Keratinocyte (primary cell): ENCODE measurements at regions not wholly inside any gene's neighbourhood (a gene's known extent, or its start where the extent isn't known, plus 50 kb on each side); places are given as distances from the start of the nearest gene placed in this dataset.

Source experiments
- CTCF ChIP-seq, 3 experiments: IDR thresholded peaks in 1 of 3; conservative IDR thresholded peaks in 1 of 3; optimal IDR thresholded peaks in 1 of 3; 2 replicates in 2 of 3; 3 replicates in 1 of 3; pipeline versions ENCODE3 to v1.5.1; 2011; ENCODE audit warnings: low read length in 3 of 3, mild to moderate bottlenecking in 3 of 3, moderate library complexity in 2 of 3, control low read depth in 1 of 3, inconsistent platforms in 1 of 3; ENCODE audit not compliant: insufficient read depth in 2 of 3; ENCODE audit errors: extremely low read depth in 1 of 3
- EZH2 ChIP-seq: IDR thresholded peaks from one replicate; pipeline ENCODE4 v1.6.1; 2012; ENCODE audit warnings: inconsistent platforms, mild to moderate bottlenecking, low read length, moderate library complexity

DNA sequence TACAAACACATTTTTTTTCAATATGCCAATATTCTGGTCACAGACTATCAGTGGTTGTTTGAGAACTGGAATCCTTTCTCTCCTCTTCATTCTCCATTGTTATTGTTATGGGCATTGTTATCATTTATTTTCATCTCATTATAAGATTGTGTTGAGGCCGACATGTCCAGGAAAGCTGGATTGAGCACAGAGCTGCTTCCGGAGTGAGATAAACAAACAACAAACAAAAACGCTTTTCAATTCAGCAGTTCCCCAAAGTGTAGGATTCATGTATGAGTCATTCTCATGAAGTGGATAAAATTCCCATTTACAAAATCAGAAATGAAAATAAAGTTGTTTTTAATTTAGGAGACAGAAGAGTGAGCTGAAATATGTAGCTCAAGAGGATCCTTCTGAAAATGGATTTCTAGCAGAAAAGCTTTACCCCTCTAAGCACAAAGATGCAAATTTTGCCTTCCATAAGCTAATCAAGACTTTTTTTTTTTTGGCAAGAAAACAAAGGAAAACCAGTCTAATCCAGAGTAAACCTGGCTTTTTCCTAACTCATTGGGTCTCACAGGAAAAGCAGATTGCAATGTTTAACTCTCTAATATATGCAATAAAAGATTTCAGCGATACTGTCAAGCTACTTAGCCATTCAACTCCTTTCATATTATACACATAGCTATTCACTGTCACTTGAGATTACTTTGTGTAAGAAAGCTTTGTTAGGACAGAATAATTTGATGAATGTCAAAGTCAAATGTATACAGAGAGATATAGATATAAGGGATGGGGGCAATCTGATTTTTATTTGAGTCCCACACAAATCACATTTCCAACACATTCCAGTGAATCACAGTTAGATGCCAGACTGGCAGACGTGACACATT lies 1441.7 kb upstream of the CELF4 start:
- no peak for TF ChIP-seq CTCF (optimal IDR thresholded peaks at IDR 0.05 in 1 of 3, IDR thresholded peaks at IDR 0.05 in 1 of 3, conservative IDR thresholded peaks at IDR 0.05 in 1 of 3; ENCODE audit: extremely low read depth in 1 of 3, insufficient read depth in 2 of 3, low read length in 3 of 3)
- TF ChIP-seq EZH2: no peak
